ENCODE measurements at regions not wholly inside any gene's neighbourhood (a gene's known extent, or its start where the extent isn't known, plus 50 kb on each side); places are given as distances from the start of the nearest gene placed in this dataset.

DNA sequence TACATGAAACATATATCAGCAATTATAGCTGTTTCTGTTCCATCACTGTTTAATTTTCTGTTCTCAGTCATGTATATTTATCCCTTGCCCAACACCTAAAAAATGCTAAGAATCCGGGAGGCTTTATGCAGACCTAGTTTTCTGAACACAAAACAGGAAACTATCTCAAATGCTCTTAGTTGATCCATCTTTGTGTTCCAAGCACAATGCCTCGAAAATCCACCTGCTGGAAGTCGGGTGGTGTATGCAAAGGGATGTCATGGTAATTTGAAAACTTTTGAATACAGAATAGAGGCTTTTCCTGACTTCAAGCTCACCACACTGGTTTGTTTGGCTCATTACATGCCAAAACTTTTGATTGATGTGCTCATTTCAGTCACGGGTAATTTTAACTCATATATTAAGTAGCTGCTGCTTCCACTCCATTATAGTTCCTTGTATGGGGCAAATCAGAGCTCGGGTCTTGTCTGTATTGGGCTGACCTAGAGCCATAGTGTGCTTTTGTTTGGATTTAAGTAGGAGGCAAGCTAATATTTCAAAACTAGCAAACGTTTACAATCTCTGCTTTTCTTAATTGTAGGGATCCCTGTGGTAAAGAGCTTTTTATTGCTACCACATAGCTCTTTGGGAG is 646.5 kb upstream of the EPHA7 start:
- TF ChIP-seq, protein P1, sequence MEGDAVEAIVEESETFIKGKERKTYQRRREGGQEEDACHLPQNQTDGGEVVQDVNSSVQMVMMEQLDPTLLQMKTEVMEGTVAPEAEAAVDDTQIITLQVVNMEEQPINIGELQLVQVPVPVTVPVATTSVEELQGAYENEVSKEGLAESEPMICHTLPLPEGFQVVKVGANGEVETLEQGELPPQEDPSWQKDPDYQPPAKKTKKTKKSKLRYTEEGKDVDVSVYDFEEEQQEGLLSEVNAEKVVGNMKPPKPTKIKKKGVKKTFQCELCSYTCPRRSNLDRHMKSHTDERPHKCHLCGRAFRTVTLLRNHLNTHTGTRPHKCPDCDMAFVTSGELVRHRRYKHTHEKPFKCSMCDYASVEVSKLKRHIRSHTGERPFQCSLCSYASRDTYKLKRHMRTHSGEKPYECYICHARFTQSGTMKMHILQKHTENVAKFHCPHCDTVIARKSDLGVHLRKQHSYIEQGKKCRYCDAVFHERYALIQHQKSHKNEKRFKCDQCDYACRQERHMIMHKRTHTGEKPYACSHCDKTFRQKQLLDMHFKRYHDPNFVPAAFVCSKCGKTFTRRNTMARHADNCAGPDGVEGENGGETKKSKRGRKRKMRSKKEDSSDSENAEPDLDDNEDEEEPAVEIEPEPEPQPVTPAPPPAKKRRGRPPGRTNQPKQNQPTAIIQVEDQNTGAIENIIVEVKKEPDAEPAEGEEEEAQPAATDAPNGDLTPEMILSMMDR (conservative IDR thresholded peaks at IDR 0.05): no peak
- TF ChIP-seq ZFX (IDR thresholded peaks at IDR 0.05): no peak
